DOHH2 (cell line): ENCODE measurements at regions not wholly inside any gene's neighbourhood (a gene's known extent, or its start where the extent isn't known, plus 50 kb on each side); places are given as distances from the start of the nearest gene placed in this dataset.

Experiments
- H3F3A ChIP-seq: fragments of 200-600 bp; sonication (generic), shearing (Covaris generic); 2 replicates; pipeline ENCODE4 v1.6.0; 2016; ENCODE audit warnings: antibody characterized with exemption, mild to moderate bottlenecking; ENCODE audit not compliant: control insufficient read depth, insufficient read depth
- H3K27ac ChIP-seq: fragments of 200-600 bp; sonication (generic); 2 replicates; pipeline ENCODE4 v1.5.1; 2014; ENCODE audit warnings: low read depth, mild to moderate bottlenecking, low read length, moderate library complexity
- H3K27me3 ChIP-seq: fragments of 200-600 bp; sonication (generic); 2 replicates; pipeline ENCODE4 v1.6.1; 2014; ENCODE audit warnings: mild to moderate bottlenecking, low read length, mixed read lengths; ENCODE audit not compliant: control insufficient read depth
- H3K36me3 ChIP-seq: fragments of 200-600 bp; sonication (generic); 2 replicates; pipeline ENCODE4 v1.6.1; 2014; ENCODE audit warnings: mild to moderate bottlenecking, low read length, moderate library complexity, mixed read lengths; ENCODE audit not compliant: control insufficient read depth
- H3K4me1 ChIP-seq: fragments of 200-600 bp; sonication (generic); 2 replicates; pipeline ENCODE4 v1.6.1; 2014; ENCODE audit warnings: mild to moderate bottlenecking, low read length, mixed read lengths; ENCODE audit not compliant: control insufficient read depth
- H3K4me2 ChIP-seq: fragments of 200-600 bp; sonication (generic); 2 replicates; pipeline ENCODE4 v1.6.0; 2014; ENCODE audit warnings: mild to moderate bottlenecking, low read length, moderate library complexity
- H3K4me3 ChIP-seq: fragments of 200-600 bp; sonication (generic); 2 replicates; pipeline ENCODE4 v1.5.1; 2014; ENCODE audit warnings: mild to moderate bottlenecking, low read length, mixed read lengths
- H3K79me2 ChIP-seq: fragments of 200-600 bp; sonication (generic); 2 replicates; pipeline ENCODE4 v1.6.1; 2014; ENCODE audit warnings: mild to moderate bottlenecking, low read length, mixed read lengths; ENCODE audit not compliant: control insufficient read depth
- H3K9me2 ChIP-seq: fragments of 200-600 bp; sonication (generic); replicated peaks from 2 replicates; pipeline ENCODE4 v1.6.1; 2014; ENCODE audit warnings: mild to moderate bottlenecking, low read length, mixed read lengths; ENCODE audit not compliant: control insufficient read depth
- H3K9me3 ChIP-seq: fragments of 200-600 bp; sonication (generic); 2 replicates; pipeline ENCODE4 v1.6.1; 2014; ENCODE audit warnings: antibody characterized with exemption, low read length, mixed read lengths; ENCODE audit not compliant: control insufficient read depth, insufficient read depth
- H4K20me1 ChIP-seq: fragments of 200-600 bp; sonication (generic); 2 replicates; pipeline ENCODE4 v1.6.0; 2014; ENCODE audit warnings: low read depth, mild to moderate bottlenecking, antibody characterized with exemption, low read length, moderate library complexity; ENCODE audit not compliant: control insufficient read depth, insufficient read depth
- EZH2phosphoT487 ChIP-seq: fragments of 200-600 bp; sonication (generic); IDR thresholded peaks from 2 replicates; pipeline ENCODE4 v1.6.1; 2017; ENCODE audit warnings: borderline replicate concordance, mild to moderate bottlenecking, antibody characterized with exemption, low read length, moderate library complexity, mixed read lengths
- TF ChIP-seq, protein P1 (sequence below): fragments of 200-600 bp; sonication (generic); IDR thresholded peaks from one replicate; pipeline ENCODE4 v1.5.1; 2014; ENCODE audit warnings: antibody characterized with exemption, mild to moderate bottlenecking, low read depth, low read length; ENCODE audit not compliant: poor library complexity, severe bottlenecking

- H3K9me2 ChIP-seq = no peaks in the 10 kb centered on the region
- H3K9me3 ChIP-seq = no peaks in the 10 kb centered on the region
- H3K27ac ChIP-seq = no peak overlapping the region
- no peaks in the 10 kb centered on the region for H3F3A ChIP-seq
- no peak overlapping the region for H3K4me2 ChIP-seq
- H3K79me2 ChIP-seq = no peaks in the 10 kb centered on the region
- H3K4me1 ChIP-seq = no peaks in the 10 kb centered on the region
- no peaks in the 10 kb centered on the region for H4K20me1 ChIP-seq
- no peak for TF ChIP-seq EZH2phosphoT487
- TF ChIP-seq, protein P1, sequence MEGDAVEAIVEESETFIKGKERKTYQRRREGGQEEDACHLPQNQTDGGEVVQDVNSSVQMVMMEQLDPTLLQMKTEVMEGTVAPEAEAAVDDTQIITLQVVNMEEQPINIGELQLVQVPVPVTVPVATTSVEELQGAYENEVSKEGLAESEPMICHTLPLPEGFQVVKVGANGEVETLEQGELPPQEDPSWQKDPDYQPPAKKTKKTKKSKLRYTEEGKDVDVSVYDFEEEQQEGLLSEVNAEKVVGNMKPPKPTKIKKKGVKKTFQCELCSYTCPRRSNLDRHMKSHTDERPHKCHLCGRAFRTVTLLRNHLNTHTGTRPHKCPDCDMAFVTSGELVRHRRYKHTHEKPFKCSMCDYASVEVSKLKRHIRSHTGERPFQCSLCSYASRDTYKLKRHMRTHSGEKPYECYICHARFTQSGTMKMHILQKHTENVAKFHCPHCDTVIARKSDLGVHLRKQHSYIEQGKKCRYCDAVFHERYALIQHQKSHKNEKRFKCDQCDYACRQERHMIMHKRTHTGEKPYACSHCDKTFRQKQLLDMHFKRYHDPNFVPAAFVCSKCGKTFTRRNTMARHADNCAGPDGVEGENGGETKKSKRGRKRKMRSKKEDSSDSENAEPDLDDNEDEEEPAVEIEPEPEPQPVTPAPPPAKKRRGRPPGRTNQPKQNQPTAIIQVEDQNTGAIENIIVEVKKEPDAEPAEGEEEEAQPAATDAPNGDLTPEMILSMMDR = no peak
- H3K27me3 ChIP-seq = no peaks in the 10 kb centered on the region
- no peak overlapping the region for H3K4me3 ChIP-seq
- H3K36me3 ChIP-seq = no peaks in the 10 kb centered on the region
Measured at GRCh38 chr16:88131256-88131655, 180.0 kb downstream of the BANP start.

- no peaks in the 10 kb centered on the region for H3K9me2 ChIP-seq
- no peaks in the 10 kb centered on the region for H3K36me3 ChIP-seq
- TF ChIP-seq, protein P1 = no peak
- no peak for TF ChIP-seq EZH2phosphoT487
- H3F3A ChIP-seq = no peaks in the 10 kb centered on the region
- H3K4me2 ChIP-seq = no peak overlapping the region
- no peak overlapping the region for H3K27ac ChIP-seq
- no peaks in the 10 kb centered on the region for H3K4me1 ChIP-seq
- H3K4me3 ChIP-seq = no peak overlapping the region
- no peaks in the 10 kb centered on the region for H4K20me1 ChIP-seq
- H3K9me3 ChIP-seq = no peaks in the 10 kb centered on the region
- no peaks in the 10 kb centered on the region for H3K27me3 ChIP-seq
- no peaks in the 10 kb centered on the region for H3K79me2 ChIP-seq
Measured at GRCh38 chr16:88131966-88132365, 180.7 kb downstream of the BANP start.

DNA sequence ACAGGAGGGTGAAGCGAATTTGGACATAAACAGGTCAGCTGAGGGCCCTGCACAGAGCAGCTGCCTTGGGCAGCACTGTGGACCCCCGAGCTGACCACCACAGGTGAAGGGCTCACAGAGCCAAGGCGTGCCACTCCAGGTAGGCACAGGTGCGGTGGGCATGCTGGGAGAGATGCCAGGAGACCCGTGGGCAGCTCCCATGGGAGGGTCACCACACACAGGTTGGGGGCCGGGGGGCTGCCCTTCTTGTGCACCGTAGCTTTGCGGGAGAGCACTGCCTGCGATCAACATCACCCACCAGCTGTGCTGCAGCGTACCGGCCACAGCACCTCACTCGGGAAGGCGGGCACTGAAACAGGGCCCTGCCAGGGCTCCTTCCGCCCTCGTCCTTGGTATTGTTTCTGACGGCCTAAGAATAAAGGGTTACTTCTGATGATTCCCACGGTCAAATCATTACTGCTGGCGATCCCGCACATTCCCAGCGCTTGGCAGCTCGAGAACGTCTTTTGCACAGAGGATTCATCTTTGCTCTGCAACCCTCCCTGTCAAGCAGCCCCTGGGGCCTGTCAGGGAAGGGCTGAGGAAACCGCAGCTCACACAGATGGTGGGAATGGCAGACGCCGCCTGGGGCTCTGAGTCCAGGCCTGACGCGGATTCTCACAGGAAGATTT is 181.7 kb downstream of the BANP start:
- Histone ChIP-seq H3K4me3 (no peak overlapping the region), H3K79me2 (no peaks in the 10 kb centered on the region), H3F3A (no peaks in the 10 kb centered on the region), H4K20me1 (no peaks in the 10 kb centered on the region), H3K9me3 (no peaks in the 10 kb centered on the region), H3K36me3 (no peaks in the 10 kb centered on the region), H3K27me3 (no peaks in the 10 kb centered on the region), H3K9me2 (no peaks in the 10 kb centered on the region), H3K4me1 (no peaks in the 10 kb centered on the region), H3K4me2 (no peak overlapping the region), H3K27ac (no peak overlapping the region)
- TF ChIP-seq, protein P1 = no peak
- TF ChIP-seq EZH2phosphoT487 = no peak
